ENCODE measurements at regions not wholly inside any gene's neighbourhood (a gene's known extent, or its start where the extent isn't known, plus 50 kb on each side); places are given as distances from the start of the nearest gene placed in this dataset.
"Not testable (repeated sequence)": the region's sequence is repeated elsewhere in the genome, so short reads cannot be mapped to it uniquely, and the experiment has no call there.

DNA sequence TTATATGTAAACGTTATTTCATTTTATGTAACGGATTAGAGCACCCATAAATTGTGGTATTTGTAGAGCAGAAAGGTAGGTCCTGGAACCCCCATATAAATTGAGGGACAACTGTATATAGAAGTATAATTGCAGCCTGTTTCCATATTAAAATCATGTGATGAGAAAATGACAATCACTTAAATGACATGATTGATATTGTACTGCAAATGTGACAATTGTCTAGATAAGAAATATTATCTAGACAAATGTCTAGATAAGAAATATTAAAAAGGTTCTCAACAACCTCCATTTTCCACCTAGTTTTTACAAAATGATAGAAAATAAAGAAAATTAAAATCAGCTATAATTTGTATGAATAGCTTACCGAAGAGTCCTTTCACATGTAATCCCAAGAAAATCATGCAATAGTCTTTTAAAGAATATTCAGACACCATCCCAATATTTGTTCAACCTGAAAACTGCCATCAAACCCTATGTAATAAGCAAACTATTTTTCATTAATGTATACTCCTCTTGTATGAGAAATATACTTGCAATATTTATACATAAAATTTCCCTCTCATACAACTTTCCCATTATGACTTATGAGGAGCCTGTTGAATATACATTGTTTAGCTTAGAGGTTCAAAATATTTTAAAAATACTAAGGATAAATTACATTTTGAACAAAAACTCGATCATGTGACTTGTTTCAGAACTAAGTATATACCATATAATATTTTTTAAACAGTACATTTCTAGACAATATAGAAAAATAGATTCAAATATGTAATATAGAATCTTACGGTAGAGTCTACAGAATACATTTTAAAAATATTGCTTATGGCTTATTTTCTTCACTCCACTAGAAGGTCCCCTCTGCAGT lies 153.2 kb downstream of the CRPPA start:
- WGBS, 2 experiments, result 91 to 100% methylated on average over 1 to 4 of the region's 5 CpGs
- Histone ChIP-seq H3K36me3 (ENCODE audit: control insufficient read depth, insufficient read depth, low read length) (no peaks in the 10 kb centered on the region), H3K4me1 (ENCODE audit: control insufficient read depth, insufficient read depth, low read length) (peaks cover 7% of the 10 kb centered on the region), H3K27me3 (ENCODE audit: control insufficient read depth, insufficient read depth, low read length, poor library complexity, severe bottlenecking) (no peaks in the 10 kb centered on the region), H3K9me3 (ENCODE audit: control insufficient read depth, low read length) (no peaks in the 10 kb centered on the region), H3K27ac (ENCODE audit: insufficient read depth, low read depth, low read length, poor library complexity, severe bottlenecking) (no peak overlapping the region), H3K4me3 (ENCODE audit: insufficient read depth, low read depth, low read length) (no peak overlapping the region)

DNA sequence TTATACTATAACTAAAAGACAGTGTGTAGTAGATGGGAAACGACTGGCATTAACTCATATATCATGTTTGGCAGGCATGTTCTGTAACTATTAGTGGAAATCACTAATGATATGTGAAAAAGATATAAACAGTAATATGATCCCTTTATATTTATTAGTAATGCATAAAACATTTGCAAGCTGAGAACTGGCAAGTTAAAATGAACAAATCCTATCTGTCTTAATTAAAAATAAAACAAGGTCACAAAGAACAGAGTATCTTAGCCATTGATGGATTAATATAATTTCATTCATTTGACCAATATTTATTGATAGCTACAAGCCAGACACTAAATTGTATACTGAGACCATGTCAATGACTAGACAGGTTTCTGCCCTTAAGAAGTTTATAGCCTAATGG lies 154.5 kb downstream of the CRPPA start:
- WGBS, 2 experiments, result 88% methylated on average over 1 of the region's 1 CpG; no CpG with 5 or more reads in 1 of the 2 experiments
- H3K27ac ChIP-seq (ENCODE audit: insufficient read depth, low read depth, low read length, poor library complexity, severe bottlenecking), result no peak overlapping the region
- peaks cover 6% of the 10 kb centered on the region for H3K4me1 ChIP-seq (ENCODE audit: control insufficient read depth, insufficient read depth, low read length)
- no peak overlapping the region for H3K4me3 ChIP-seq (ENCODE audit: insufficient read depth, low read depth, low read length)
- no peaks in the 10 kb centered on the region for H3K27me3 ChIP-seq (ENCODE audit: control insufficient read depth, insufficient read depth, low read length, poor library complexity, severe bottlenecking)
- H3K9me3 ChIP-seq (ENCODE audit: control insufficient read depth, low read length), result no peaks in the 10 kb centered on the region
- H3K36me3 ChIP-seq (ENCODE audit: control insufficient read depth, insufficient read depth, low read length), result no peaks in the 10 kb centered on the region

DNA sequence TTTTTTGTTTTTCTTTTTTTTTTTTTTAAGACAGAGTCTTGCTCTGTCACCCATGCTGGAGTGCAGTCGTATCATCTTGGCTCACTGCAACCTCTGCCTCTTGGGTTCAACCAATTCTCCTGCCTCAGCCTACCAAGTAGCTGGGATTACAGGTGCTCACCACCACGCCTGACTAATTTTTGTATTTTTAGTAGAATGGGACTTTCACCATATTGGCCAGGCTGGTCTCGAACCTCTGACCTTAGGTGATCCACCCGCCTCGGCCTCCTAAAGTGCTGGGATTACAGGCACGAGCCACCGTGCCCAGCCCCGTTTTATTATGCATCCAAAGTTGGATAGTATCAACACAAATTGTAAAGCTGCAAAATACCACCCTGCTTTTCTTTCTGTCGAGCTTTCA lies 154.9 kb downstream of the CRPPA start:
- H3K27me3 ChIP-seq (ENCODE audit: control insufficient read depth, insufficient read depth, low read length, poor library complexity, severe bottlenecking); H3K4me3 ChIP-seq (ENCODE audit: insufficient read depth, low read depth, low read length); H3K4me1 ChIP-seq (ENCODE audit: control insufficient read depth, insufficient read depth, low read length); H3K27ac ChIP-seq (ENCODE audit: insufficient read depth, low read depth, low read length, poor library complexity, severe bottlenecking); H3K36me3 ChIP-seq (ENCODE audit: control insufficient read depth, insufficient read depth, low read length); H3K9me3 ChIP-seq (ENCODE audit: control insufficient read depth, low read length): not testable (repeated sequence)
- 88 to 91% methylated on average over 8 of the region's 9 CpGs for WGBS, 2 experiments

DNA sequence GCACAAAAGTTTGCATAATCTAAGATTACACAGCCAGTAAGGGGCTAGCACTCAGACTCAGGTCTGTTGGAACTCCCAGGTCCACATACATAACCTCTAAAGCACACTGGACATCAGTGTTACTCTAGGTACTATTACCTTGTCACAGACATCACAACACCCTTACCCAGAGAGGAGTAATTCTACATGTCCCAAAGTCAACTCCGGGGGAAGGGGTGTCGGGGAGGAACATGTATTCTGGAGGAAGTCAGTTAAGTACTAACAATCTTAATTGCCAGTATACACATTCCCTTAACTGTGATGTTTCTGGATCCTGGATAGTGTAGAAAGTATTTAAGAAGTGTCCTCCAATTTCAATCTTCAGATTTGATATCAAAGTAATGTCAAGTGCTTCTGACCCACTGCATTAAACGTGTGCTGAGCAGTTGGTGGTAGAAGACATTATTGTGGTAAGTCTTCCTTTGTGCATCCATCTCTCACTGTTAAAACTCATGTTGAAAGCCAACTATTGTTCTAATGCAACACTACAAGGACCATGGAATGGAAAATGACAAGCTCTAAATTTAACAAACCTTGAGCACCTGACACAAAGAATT lies 155.4 kb downstream of the CRPPA start:
- H3K27ac ChIP-seq (ENCODE audit: insufficient read depth, low read depth, low read length, poor library complexity, severe bottlenecking), result no peak overlapping the region
- H3K4me3 ChIP-seq (ENCODE audit: insufficient read depth, low read depth, low read length), result no peak overlapping the region
- WGBS, 2 experiments, result 92 to 96% methylated on average over 2 to 3 of the region's 3 CpGs
- H3K9me3 ChIP-seq (ENCODE audit: control insufficient read depth, low read length), result no peaks in the 10 kb centered on the region
- H3K4me1 ChIP-seq (ENCODE audit: control insufficient read depth, insufficient read depth, low read length), result no peaks in the 10 kb centered on the region
- H3K27me3 ChIP-seq (ENCODE audit: control insufficient read depth, insufficient read depth, low read length, poor library complexity, severe bottlenecking), result no peaks in the 10 kb centered on the region
- no peaks in the 10 kb centered on the region for H3K36me3 ChIP-seq (ENCODE audit: control insufficient read depth, insufficient read depth, low read length)

DNA sequence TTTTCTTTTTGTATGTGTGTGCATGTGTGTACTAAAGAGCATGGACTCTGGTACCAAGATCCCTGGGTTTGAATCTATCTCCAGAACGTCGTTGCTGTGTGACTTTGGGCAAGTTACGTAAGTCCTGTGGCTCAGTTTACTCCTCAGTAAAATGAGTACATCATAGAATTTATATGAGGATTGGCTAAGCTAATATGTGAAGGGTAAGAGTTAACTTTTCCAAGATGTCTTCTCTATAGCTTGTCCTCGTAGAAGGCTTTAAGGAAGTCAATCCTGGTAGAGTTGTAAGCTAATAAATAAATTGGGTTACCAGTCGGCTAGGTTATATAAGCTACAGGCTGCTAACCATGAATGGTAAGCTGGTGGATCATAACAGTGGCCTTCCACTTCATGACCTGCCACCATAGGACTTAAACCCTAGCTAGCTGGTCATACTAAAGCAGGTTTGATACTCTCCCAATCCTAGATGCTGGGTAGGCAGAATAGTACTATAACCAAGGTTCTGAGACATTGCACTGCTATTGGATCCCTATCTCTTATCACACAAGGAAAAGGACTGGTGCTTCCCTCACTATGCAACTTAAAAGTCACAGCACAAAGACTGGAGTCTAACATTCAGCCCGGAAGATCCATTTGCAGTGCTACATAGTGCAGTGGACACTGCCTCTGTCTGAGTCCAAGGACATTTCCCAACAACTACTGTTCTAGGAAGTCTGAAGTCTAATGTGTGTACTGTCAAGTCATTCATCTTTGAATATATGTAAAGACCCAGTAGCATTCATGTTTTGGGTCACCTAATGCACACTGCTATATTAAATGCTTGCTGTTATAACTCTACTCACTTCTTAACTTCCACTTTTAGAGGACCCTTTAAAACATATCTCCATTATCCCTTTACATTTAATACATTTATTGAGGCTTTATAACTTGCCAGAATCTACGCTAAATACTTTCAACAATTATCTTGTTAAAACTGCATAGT lies 156.2 kb downstream of the CRPPA start:
- WGBS, 2 experiments, result 83 to 90% methylated on average over 7 of the region's 7 CpGs
- H3K27ac ChIP-seq (ENCODE audit: insufficient read depth, low read depth, low read length, poor library complexity, severe bottlenecking), result no peak overlapping the region
- no peaks in the 10 kb centered on the region for H3K27me3 ChIP-seq (ENCODE audit: control insufficient read depth, insufficient read depth, low read length, poor library complexity, severe bottlenecking)

DNA sequence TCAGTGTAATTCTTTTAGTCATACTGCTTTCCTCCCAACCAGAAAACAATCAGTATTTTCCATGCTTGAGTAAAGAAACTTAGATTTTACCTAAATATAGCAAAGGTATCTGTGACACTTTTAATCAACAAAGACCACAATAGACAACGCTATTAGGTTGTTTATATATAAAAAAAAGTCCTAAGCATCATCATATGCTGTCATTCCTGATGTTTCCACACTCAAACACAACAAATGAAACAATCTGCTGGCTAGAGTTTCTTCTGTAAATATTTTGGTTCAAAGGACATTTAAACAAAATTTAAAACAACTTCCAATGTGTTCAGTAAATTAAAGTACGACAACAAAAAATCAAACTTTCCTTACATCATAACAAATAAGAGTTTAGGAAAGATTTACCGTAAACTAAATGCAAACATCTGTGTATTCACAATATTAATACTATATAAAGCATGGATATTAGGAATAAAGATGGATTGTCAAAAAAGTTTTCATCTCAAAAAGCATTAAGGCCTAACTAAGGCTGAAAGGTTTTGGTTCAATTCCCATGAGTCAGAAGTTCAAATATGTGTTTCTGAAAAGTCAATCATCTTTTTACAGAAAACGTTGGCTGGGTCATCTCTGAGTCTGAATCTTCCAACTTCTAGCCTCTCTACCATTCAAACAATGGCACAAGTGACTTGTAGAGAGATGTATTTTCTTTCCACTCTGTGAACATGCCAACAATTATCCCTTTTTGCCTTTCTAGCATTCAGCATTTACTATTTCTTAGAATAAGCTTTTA lies 157.1 kb downstream of the CRPPA start:
- no peaks in the 10 kb centered on the region for H3K4me1 ChIP-seq (ENCODE audit: control insufficient read depth, insufficient read depth, low read length)
- H3K27ac ChIP-seq (ENCODE audit: insufficient read depth, low read depth, low read length, poor library complexity, severe bottlenecking), result no peak overlapping the region
- 96 to 98% methylated on average over 2 of the region's 4 CpGs for WGBS, 2 experiments

More for the DNA sequence above, 156.2 kb downstream of the CRPPA start:
- Histone ChIP-seq H3K4me3 (ENCODE audit: insufficient read depth, low read depth, low read length) (no peak overlapping the region), H3K36me3 (ENCODE audit: control insufficient read depth, insufficient read depth, low read length) (no peaks in the 10 kb centered on the region), H3K4me1 (ENCODE audit: control insufficient read depth, insufficient read depth, low read length) (no peaks in the 10 kb centered on the region), H3K9me3 (ENCODE audit: control insufficient read depth, low read length) (no peaks in the 10 kb centered on the region)

DNA sequence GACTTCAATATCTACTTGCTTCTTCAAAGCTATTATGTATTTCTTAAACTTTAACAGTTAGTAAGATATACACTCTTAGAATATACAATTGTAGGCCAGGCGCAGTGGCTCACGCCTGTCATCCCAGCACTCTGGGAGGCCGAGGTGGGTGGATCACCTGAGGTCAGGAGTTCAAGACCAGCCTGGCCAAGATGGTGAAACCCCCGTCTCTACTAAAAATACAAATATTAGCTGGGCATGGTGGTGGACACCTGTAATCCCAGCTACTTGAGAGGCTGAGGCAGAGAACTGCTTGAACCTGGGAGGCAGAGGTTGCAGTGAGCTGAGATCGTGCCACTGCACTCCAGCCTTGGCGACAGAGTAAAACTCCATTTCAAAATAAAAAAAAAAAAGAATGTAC lies 158.0 kb downstream of the CRPPA start:
- not testable (repeated sequence) for H3K36me3 ChIP-seq (ENCODE audit: control insufficient read depth, insufficient read depth, low read length); H3K27me3 ChIP-seq (ENCODE audit: control insufficient read depth, insufficient read depth, low read length, poor library complexity, severe bottlenecking); H3K4me1 ChIP-seq (ENCODE audit: control insufficient read depth, insufficient read depth, low read length); H3K27ac ChIP-seq (ENCODE audit: insufficient read depth, low read depth, low read length, poor library complexity, severe bottlenecking); H3K4me3 ChIP-seq (ENCODE audit: insufficient read depth, low read depth, low read length); H3K9me3 ChIP-seq (ENCODE audit: control insufficient read depth, low read length)
- 95 to 98% methylated on average over 4 to 5 of the region's 6 CpGs for WGBS, 2 experiments

More for the DNA sequence above, 157.1 kb downstream of the CRPPA start:
- H3K36me3 ChIP-seq (ENCODE audit: control insufficient read depth, insufficient read depth, low read length), result no peaks in the 10 kb centered on the region
- no peaks in the 10 kb centered on the region for H3K27me3 ChIP-seq (ENCODE audit: control insufficient read depth, insufficient read depth, low read length, poor library complexity, severe bottlenecking)
- H3K9me3 ChIP-seq (ENCODE audit: control insufficient read depth, low read length), result no peaks in the 10 kb centered on the region
- H3K4me3 ChIP-seq (ENCODE audit: insufficient read depth, low read depth, low read length), result no peak overlapping the region

DNA sequence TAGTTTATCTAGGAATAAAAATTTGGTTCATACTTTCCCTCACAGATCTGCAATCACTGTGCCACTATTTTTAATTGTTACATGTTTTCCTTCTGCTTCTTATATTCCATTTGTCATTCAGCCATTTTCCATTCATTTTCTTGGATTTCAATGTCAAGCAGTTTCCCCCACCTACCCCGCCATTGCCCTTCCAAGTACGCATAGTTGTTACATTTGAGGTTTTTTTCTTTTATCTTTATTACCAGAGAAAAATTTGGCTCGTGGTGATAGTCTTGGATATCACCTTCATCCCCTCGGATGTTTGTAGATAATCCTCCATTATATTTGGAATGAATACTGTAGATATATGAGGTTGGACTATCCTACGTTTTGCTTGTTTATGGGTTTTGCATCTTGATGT lies 159.7 kb downstream of the CRPPA start:
- 89 to 93% methylated on average over 3 to 5 of the region's 5 CpGs for WGBS, 2 experiments
- no peaks in the 10 kb centered on the region for H3K36me3 ChIP-seq (ENCODE audit: control insufficient read depth, insufficient read depth, low read length)

DNA sequence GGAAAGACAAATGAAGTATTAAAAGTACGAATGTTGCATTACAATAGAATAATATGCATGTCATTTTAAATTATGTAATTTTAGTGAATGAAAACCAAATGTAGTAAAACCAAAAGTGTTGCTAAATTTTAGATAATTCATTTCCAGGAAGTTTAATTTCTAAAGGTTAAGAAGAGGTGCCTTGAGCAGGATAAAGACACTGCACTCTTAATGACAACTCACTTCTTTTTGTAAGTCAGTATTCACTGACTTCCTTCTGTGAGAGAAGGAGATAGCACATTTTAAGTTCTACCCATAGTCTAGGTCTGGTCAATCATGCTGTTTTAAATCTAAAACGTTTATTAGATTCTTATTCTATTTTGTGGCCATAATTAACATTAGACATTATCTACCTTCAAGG lies 160.2 kb downstream of the CRPPA start:
- no peaks in the 10 kb centered on the region for H3K4me1 ChIP-seq (ENCODE audit: control insufficient read depth, insufficient read depth, low read length)
- H3K9me3 ChIP-seq (ENCODE audit: control insufficient read depth, low read length), result no peaks in the 10 kb centered on the region
- no peak overlapping the region for H3K27ac ChIP-seq (ENCODE audit: insufficient read depth, low read depth, low read length, poor library complexity, severe bottlenecking)
- no peaks in the 10 kb centered on the region for H3K27me3 ChIP-seq (ENCODE audit: control insufficient read depth, insufficient read depth, low read length, poor library complexity, severe bottlenecking)
- H3K4me3 ChIP-seq (ENCODE audit: insufficient read depth, low read depth, low read length), result no peak overlapping the region
- 93% methylated on average over 2 of the region's 2 CpGs; no CpG with 5 or more reads in 1 of the 2 experiments for WGBS, 2 experiments
- H3K36me3 ChIP-seq (ENCODE audit: control insufficient read depth, insufficient read depth, low read length), result no peaks in the 10 kb centered on the region

More for the DNA sequence above, 159.7 kb downstream of the CRPPA start:
- H3K4me1 ChIP-seq (ENCODE audit: control insufficient read depth, insufficient read depth, low read length), result no peaks in the 10 kb centered on the region
- no peak overlapping the region for H3K4me3 ChIP-seq (ENCODE audit: insufficient read depth, low read depth, low read length)
- H3K27ac ChIP-seq (ENCODE audit: insufficient read depth, low read depth, low read length, poor library complexity, severe bottlenecking), result no peak overlapping the region
- no peaks in the 10 kb centered on the region for H3K9me3 ChIP-seq (ENCODE audit: control insufficient read depth, low read length)
- no peaks in the 10 kb centered on the region for H3K27me3 ChIP-seq (ENCODE audit: control insufficient read depth, insufficient read depth, low read length, poor library complexity, severe bottlenecking)

Data from ectodermal cell (in vitro differentiated cells).